ENCODE measurements at regions not wholly inside any gene's neighbourhood (a gene's known extent, or its start where the extent isn't known, plus 50 kb on each side); places are given as distances from the start of the nearest gene placed in this dataset.

- DNase-seq (ENCODE audit: low read depth in 2 of 3, low spot score in 2 of 3), result no peak
These were observed 256.4 kb upstream of the SOX21 start for GRCh38 chr13:94968757-94969086.

GRCh38 chr13:94968040-94968756 is 255.9 kb upstream of the SOX21 start:
- no peak for DNase-seq (ENCODE audit: low read depth in 2 of 3, low spot score in 2 of 3)

GRCh38 chr13:94967183-94968039 is 255.1 kb upstream of the SOX21 start:
- peak in 2 of 3 experiments; percentile 1 to 15 for DNase-seq (ENCODE audit: low read depth in 2 of 3, low spot score in 2 of 3)

- DNase-seq (ENCODE audit: low read depth in 2 of 3, low spot score in 2 of 3), result no peak
These were observed 254.1 kb upstream of the SOX21 start for GRCh38 chr13:94966422-94966955.

- DNase-seq (ENCODE audit: low read depth in 2 of 3, low spot score in 2 of 3), result no peak
These were observed 247.3 kb upstream of the SOX21 start for GRCh38 chr13:94959626-94960025.

GRCh38 chr13:94956417-94957110 is 244.2 kb upstream of the SOX21 start:
- no peak for DNase-seq (ENCODE audit: low read depth in 2 of 3, low spot score in 2 of 3)

- no peak for DNase-seq (ENCODE audit: low read depth in 2 of 3, low spot score in 2 of 3)
These were observed 240.4 kb upstream of the SOX21 start for GRCh38 chr13:94952787-94953186.

GRCh38 chr13:94950303-94950702 is 238.0 kb upstream of the SOX21 start:
- DNase-seq (ENCODE audit: low read depth in 2 of 3, low spot score in 2 of 3), result no peak

- no peak for DNase-seq (ENCODE audit: low read depth in 2 of 3, low spot score in 2 of 3)
These were observed 235.6 kb upstream of the SOX21 start for GRCh38 chr13:94947965-94948371.

- no peak for DNase-seq (ENCODE audit: low read depth in 2 of 3, low spot score in 2 of 3)
These were observed 235.0 kb upstream of the SOX21 start for GRCh38 chr13:94947392-94947791.

GRCh38 chr13:94946039-94946438 is 233.7 kb upstream of the SOX21 start:
- DNase-seq (ENCODE audit: low read depth in 2 of 3, low spot score in 2 of 3), result no peak

GRCh38 chr13:94938124-94938523 is 225.8 kb upstream of the SOX21 start:
- DNase-seq (ENCODE audit: low read depth in 2 of 3, low spot score in 2 of 3), result no peak

GRCh38 chr13:94936633-94937032 is 224.3 kb upstream of the SOX21 start:
- no peak for DNase-seq (ENCODE audit: low read depth in 2 of 3, low spot score in 2 of 3)

- no peak for DNase-seq (ENCODE audit: low read depth in 2 of 3, low spot score in 2 of 3)
These were observed 221.6 kb upstream of the SOX21 start for GRCh38 chr13:94933936-94934335.

GRCh38 chr13:94933230-94933751 is 220.9 kb upstream of the SOX21 start:
- DNase-seq (ENCODE audit: low read depth in 2 of 3, low spot score in 2 of 3), result no peak

- no peak for DNase-seq (ENCODE audit: low read depth in 2 of 3, low spot score in 2 of 3)
These were observed 215.9 kb upstream of the SOX21 start for GRCh38 chr13:94928127-94928775.

GRCh38 chr13:94925263-94925662 is 212.9 kb upstream of the SOX21 start:
- DNase-seq (ENCODE audit: low read depth in 2 of 3, low spot score in 2 of 3), result no peak

- no peak for DNase-seq (ENCODE audit: low read depth in 2 of 3, low spot score in 2 of 3)
These were observed 208.8 kb upstream of the SOX21 start for GRCh38 chr13:94921181-94921580.

- no peak for DNase-seq (ENCODE audit: low read depth in 2 of 3, low spot score in 2 of 3)
These were observed 208.2 kb upstream of the SOX21 start for GRCh38 chr13:94920578-94920977.

- DNase-seq (ENCODE audit: low read depth in 2 of 3, low spot score in 2 of 3), result no peak
These were observed 205.5 kb upstream of the SOX21 start for GRCh38 chr13:94917824-94918223.

- no peak for DNase-seq (ENCODE audit: low read depth in 2 of 3, low spot score in 2 of 3)
These were observed 202.6 kb upstream of the SOX21 start for GRCh38 chr13:94914895-94915294.

Measured in activated CD8-positive, alpha-beta memory T cell treated with anti-CD3 and anti-CD28 coated beads for 48 hours (primary cell).